Hindlimb muscle (tissue), 1 donor: ENCODE measurements at regions not wholly inside any gene's neighbourhood (a gene's known extent, or its start where the extent isn't known, plus 50 kb on each side); places are given as distances from the start of the nearest gene placed in this dataset.
"Not testable (repeated sequence)": the region's sequence is repeated elsewhere in the genome, so short reads cannot be mapped to it uniquely, and the experiment has no call there.

ENCODE experiments used
- DNase-seq: peaks from one replicate; pipeline ENCODE4 v3.0.0-alpha.2; 2013

DNA sequence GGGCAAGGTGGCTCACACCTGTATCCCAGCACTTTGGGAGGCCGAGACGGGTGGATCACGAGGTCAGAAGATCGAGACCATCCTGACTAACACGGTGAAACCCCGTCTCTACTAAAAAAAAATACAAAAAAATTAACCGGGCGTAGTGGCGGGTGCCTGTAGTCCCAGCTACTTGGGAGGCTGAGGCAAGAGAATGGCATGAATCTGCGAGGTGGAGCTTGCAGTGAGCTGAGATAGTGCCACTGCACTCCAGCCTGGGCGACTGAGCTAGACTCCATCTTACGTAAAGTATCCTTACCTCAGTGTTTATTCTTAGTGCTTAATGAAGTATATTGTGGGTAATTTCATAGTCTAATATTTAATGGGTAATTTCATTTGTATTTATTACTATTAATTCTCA is 1203.6 kb downstream of the DSC3 start:
- DNase-seq = not testable (repeated sequence)

- no peak for DNase-seq
These were observed 1204.0 kb downstream of the DSC3 start for GRCh38 chr18:29838556-29838955.

- DNase-seq = no peak
These were observed 1218.9 kb downstream of the DSC3 start for GRCh38 chr18:29823671-29824070.

GRCh38 chr18:29821544-29821943 is 1221.0 kb downstream of the DSC3 start:
- no peak for DNase-seq

GRCh38 chr18:29811519-29811918 is 1231.0 kb downstream of the DSC3 start:
- DNase-seq = no peak

- DNase-seq = no peak
These were observed 1261.7 kb downstream of the DSC3 start for GRCh38 chr18:29780816-29781215.

DNA sequence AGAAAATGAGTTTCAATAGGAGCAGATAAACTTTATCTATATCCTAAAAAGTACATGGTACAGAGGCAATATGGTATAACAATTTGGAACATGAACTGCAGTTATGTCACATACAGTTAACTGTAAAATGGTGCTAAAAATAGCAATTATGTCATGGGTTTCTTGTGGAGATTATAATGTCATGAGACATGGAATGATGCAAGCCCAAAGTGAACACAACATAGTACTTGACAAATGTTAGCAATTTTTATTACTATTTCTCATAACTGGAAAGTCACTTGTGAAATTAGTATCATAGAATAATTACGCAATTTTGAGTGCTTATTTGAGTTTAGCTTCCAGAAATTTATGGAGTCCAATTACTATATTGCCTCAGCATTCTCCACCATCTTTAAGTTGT is 1263.4 kb downstream of the DSC3 start:
- no peak for DNase-seq

GRCh38 chr18:29753379-29753778 is 1289.2 kb downstream of the DSC3 start:
- DNase-seq = no peak

GRCh38 chr18:29749704-29750103 is 1292.8 kb downstream of the DSC3 start:
- no peak for DNase-seq

- DNase-seq = no peak
These were observed 1301.1 kb downstream of the DSC3 start for GRCh38 chr18:29741461-29741860.

GRCh38 chr18:29737620-29738019 is 1304.9 kb downstream of the DSC3 start:
- DNase-seq = no peak

GRCh38 chr18:29737190-29737589 is 1305.4 kb downstream of the DSC3 start:
- no peak for DNase-seq

DNA sequence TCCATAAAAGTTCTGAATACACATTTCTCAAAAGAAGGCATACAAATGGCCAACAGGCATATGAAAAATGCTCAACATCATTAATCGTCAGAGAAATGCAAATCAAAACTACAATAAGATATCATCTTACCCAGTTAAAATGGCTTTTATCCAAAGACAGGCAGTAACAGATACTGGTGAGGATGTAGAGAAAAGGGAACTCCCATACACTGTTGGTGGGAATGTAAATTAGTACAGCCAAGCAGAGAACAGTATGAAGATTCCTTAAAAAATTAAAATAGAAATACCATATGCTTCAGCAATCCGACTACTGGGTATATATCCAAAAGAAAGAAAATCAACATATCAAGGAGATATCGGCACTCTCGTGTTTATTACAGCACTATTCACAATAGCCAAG is 1312.5 kb downstream of the DSC3 start:
- DNase-seq = no peak

DNA sequence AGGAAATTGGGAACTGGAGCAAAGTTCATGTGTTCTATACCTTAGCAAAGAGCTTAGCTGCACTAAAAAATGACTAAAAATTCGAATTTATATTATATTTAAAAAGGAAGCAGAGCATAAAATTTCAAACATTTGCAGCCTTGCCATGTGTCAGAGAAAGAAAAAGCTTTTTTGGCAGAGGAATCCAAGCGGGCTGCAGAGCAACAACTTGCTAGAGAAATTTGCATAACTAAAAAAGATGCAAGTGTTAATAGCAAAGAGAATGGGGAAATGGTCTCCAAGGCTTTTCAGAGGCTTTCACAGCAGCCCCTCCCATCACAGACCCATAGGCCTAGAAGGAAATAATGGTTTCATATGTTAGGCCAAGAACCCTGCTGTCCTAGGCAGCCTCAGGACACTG is 1315.9 kb downstream of the DSC3 start:
- DNase-seq = no peak

DNA sequence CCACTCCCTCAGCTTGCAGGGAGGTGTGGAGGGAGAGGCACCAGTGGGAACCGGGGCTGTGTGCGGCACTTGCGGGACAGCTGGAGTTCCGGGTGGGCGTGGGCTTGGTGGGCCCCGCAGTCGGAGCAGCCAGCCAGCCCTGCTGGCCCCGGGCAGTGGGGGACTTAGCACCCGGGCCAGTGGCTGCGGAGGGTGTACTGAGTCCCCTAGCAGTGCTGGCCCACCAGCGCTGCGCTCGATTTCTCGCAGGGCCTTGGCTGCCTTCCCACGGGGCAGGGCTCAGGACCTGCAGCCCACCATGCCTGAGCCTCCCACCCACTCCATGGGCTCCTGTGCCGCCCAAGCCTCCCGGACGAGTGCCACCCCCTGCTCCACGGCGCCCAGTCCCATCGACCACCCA is 1319.1 kb downstream of the DSC3 start:
- DNase-seq = not testable (repeated sequence)

GRCh38 chr18:29715960-29716359 is 1326.6 kb downstream of the DSC3 start:
- DNase-seq = not testable (repeated sequence)

DNA sequence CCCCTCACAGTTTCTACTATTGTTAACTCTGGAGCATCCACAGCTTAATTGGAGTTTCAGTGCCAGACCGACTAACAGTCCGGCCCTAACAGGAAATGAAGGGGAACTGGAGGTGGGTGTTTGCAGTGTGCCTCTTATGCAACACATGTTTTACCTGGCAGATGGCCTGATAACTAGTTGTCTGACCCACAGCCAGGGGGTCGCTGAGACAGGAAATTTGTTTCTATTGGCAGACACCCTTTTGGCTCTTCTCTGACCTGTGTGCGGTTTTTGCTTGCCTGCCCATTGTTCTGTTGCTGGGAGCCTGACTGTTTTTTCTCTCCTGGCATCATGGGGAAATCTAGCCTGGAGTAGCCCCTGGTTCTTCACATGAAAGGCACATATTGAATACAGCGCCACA is 1329.8 kb downstream of the DSC3 start:
- DNase-seq = no peak

DNA sequence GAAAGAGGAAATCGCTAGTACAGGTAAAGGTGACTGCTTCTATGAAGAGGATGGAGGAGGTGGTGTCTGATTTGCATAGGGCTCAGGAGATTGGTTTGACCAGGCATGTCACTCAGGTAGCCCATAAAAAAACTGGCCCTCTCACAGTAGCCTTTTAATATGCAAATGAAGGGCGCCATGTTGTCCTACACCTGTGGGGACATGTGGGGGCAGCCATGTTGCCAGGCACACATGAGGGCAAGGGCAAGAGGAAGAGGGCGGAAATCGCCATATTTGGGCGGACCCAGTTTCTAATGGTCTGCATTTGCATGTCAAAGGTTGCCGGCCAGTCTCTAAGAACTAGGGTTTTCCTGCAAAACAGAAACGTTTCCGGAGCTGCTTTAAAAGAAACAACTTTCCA is 1330.6 kb downstream of the DSC3 start:
- no peak for DNase-seq

- DNase-seq = no peak
These were observed 1349.2 kb downstream of the DSC3 start for GRCh38 chr18:29693334-29693733.

- DNase-seq = no peak
These were observed 1361.0 kb downstream of the DSC3 start for GRCh38 chr18:29681578-29681977.

DNA sequence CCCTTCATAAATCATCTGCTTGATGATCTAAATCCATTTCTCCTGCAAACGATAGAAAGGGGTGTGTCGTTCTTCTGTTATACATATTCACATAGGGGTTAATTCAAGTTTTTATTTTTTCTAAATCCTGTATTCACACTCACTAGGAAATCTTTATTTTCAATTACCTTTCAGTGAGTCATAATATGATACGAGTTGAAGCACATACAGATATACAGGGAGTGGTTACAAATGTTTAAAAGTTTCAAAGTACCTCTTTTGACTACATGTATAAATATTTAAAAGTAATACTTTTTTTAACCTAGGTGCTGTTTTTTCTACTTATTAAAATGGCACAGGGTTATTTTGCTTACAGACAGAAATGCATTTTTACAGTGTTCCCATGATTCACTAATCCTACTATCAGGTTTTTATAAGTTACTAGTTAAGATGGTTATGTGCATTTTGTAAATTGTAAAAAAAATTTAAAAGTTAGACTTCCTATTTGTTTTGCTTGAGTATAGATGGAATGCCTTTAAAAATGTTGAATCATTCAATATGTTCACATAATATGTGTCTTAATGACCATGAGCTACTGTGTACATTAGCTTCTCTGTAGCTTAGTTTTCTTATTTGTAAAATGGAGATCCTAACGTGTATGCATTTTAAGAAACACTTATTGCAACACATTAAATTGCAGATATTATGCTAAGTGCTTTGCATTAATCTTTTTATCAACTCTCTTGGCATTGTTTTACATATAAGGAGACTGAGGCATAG is 1378.1 kb downstream of the DSC3 start:
- no peak for DNase-seq

- DNase-seq = no peak
These were observed 1380.6 kb downstream of the DSC3 start for GRCh38 chr18:29661924-29662323.

GRCh38 chr18:29660777-29661176 is 1381.8 kb downstream of the DSC3 start:
- no peak for DNase-seq

GRCh38 chr18:29653671-29654215 is 1388.8 kb downstream of the DSC3 start:
- DNase-seq = peak; percentile 31

DNA sequence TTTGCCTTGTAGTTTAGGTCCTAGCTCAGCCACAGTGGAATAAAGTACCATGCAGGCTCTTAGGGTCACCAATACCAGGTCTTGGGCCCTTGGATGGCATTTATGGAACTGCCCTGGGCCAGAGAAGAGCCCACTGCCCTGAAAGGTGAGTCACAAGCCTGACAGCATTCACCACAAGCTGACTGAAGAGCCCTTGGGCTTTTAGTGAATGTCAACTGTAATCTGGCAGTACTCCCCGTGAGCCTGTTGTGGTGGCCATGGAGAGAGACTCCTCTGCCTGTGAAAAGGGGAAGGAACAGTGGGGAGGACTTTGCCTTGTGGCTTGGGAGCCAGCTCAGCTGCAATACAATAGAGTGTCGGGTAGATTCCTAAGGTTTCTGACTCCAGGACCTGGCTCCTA is 1389.7 kb downstream of the DSC3 start:
- DNase-seq = no peak
